Hematopoietic multipotent progenitor cell treated with erythropoietin and hydrocortisone succinate and interleukin-3 and kit ligand, for 4 days (in vitro differentiated cells): ENCODE measurements at regions not wholly inside any gene's neighbourhood (a gene's known extent, or its start where the extent isn't known, plus 50 kb on each side); places are given as distances from the start of the nearest gene placed in this dataset.
"Not testable (repeated sequence)": the region's sequence is repeated elsewhere in the genome, so short reads cannot be mapped to it uniquely, and the experiment has no call there.

Source experiments
- DNase-seq: peaks from one replicate; pipeline ENCODE4 v3.0.0-alpha.2; 2015

DNA sequence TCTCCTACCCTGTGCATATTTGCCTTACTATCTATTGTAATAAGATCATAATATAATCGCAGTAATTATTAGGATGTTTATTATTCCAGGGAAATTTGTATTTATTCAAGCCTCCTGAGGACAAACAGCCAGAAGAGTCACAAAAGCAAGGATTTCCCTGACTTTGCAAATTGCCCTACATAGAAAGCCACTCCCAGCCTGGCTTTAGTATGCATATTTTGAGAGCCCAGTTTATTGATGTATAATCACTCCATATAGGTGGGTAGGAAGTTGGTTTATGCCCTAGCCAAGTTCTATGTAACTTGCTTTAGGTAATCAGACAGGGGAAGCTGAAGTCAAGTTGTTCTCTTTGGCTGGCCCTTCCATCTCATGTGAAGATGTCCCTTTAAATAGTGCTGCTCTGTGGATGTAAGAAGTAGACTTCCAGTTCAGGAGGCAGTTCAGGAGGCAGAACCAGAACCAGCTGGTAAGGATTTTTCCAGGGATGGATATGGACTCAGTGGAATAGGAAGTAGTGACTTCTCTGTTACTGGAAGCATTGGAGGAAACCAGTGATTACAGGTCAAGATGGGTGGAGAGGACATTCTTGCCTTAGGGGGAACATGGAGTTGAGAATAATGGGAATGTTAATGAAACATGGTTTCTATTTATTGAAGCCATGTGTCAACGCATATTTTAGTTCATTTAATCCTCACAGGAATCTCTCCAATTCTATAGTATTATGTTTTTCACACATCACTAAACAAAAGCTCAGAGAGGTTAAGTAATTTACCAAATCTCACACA lies 70.5 kb upstream of the KIT start:
- DNase-seq: no peak

DNA sequence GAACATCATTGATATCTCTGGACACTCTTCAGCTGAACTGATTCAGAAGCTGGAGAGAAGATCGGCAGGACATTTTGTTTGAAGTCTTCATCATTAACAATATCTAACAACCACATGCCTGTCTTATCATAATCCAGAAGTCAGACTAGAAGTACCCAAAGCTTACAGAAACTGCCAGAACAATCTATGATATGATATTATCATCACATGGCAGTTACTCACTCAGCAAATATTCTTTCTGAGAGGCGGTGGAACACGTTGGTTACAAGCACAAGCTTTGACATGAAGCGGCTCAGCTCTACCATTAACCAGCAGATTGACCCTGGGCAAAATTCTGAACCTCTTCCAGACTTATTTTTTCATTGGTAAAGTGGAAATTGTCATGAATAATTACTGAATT lies 69.4 kb upstream of the KIT start:
- peak; percentile 85 for DNase-seq

DNA sequence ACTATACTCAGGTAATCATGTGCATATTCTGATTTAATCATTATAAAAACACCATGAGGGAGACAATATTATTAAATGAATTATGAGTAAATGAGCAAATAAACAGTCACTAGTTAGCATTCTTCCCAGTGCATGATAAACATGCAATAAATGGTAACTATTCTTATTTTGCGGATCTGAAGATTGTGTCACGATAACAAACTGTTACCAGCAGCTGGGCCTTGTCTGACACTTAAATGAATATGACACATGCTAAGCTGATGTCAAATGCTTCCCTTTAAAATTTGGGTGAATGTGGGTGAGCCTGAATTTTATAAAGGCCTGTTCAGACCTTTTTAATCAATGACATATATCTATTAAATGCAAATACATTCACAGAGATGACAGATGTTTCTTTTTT lies 68.2 kb upstream of the KIT start:
- no peak for DNase-seq

DNA sequence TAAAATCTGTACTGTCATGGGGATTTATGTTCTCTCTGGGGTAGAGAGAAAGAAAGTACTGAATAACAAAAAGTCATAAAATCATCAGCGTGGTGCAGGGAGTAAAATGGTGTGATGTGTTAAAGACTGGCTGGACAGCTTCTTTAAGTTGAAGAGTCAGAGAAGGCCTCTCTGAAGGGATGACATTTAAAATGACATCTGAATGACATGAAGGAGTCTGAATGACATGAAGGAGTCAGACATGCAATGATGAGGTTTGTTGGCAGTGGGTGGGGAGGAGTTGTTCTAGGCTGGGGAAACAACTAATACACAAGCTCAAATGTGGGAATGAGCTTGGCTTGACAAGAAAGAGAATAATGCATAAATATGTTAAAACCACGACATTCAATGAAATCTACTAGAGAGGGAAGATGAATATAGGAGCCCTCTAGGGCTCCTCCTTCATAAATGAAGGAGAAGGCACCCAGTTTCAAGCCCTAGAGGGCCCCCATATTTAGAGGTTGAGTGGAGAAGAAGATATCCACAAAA lies 63.9 kb upstream of the KIT start:
- DNase-seq: no peak

GRCh38 chr4:54596201-54596600 lies 61.6 kb upstream of the KIT start:
- DNase-seq: no peak

GRCh38 chr4:54597678-54598077 lies 60.1 kb upstream of the KIT start:
- not testable (repeated sequence) for DNase-seq

DNA sequence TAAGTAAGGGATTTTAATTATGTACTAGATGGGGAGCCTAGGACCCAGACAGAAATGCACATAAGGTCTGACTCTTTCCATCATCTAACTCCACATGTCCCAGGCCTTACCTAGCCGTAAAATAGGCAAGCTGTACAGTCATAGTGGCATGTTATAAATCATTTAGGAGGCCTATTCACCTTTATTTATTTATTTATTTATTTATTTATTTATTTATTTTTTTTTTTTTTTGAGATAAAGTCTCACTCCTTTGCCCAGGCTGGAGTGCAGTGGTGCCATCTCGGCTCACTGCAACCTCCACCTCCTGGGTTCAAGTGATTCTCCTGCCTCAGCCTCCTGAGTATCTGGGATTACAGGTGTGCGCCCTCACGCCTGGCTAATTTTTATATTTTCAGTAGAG lies 55.6 kb upstream of the KIT start:
- DNase-seq: not testable (repeated sequence)

- no peak for DNase-seq
Measured at GRCh38 chr4:54607067-54607466, 50.7 kb upstream of the KIT start.

DNA sequence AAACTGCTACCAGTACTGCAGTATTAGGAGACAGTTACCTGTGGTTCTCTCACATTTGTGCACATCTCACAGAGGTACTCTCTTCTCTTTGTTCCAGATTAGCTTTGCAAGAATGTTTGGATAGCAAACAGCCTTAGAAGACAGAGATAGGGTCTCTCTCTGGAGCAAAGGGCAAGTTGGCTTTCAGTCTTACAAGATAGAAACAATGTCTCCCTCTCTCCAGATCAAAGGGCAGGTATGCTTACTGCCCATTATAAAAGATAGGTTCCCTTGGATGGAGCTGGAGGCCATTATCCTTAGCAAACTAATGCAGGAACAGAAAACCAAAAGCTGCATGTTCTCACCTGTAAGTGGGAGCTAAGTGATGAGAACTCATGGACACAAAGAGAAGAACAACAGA lies 50.2 kb upstream of the KIT start:
- no peak for DNase-seq
